GM03348 (cell line): ENCODE measurements at regions not wholly inside any gene's neighbourhood (a gene's known extent, or its start where the extent isn't known, plus 50 kb on each side); places are given as distances from the start of the nearest gene placed in this dataset.
"Not testable (repeated sequence)": the region's sequence is repeated elsewhere in the genome, so short reads cannot be mapped to it uniquely, and the experiment has no call there.

Experiments
- DNase-seq: peaks from one replicate; pipeline ENCODE4 v3.0.0; 2012; ENCODE audit warnings: low spot score

DNA sequence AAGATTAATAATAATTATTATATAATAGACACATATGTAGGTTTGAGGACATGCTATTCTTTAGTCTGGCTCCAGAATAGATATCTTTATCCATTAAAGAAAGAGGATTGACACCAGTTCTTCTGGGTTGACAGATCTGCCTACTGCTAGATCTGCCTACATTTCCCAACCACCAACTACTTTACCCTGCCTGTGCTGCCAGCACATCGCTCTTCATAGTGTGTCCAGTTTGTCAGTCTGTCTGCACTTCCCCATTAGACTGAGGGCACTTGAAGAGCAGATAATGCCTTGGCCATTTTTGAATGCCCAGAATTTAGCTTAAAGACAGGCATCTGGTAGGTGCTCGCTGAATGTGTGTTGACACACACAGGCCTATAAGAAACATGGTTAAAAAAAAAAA, 910.1 kb upstream of the FAT3 start:
- no peak for DNase-seq

DNA sequence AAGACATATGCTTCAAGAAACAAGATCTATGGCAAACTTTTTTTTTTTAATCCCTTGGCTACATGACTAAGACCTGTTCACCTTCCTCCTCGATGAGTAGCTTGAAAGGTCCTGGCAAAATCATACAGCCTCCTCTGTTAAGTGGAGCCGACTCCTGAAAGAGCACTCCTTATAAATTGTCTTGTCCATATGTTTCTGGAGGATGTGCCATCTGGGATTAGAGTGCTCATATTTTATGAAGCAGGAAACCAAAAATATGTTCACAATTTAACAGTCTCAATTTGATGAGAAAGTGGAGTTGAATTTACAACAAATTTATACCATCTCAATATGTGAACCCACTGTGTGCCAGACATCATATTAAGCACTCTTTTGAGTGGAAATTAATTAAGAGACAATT, 912.1 kb upstream of the FAT3 start:
- DNase-seq: no peak

DNA sequence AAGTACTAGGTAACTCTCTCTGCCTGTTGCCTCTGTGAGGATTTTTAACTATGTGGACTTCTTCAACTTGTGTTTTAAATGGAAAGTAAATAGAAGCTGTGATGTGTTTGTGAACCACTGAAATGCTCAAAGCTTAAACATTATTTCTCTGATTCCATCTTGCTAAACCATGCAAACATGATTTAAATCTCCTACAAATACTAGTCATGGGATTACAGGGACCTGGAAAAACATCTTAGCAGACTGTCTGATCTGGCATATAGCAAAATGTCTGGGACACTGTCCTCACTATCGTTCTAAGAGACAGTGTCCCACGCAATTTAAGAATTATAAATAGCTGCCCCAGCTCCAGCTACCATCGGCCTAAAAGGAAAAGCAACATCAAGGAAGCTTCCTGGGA, 914.5 kb upstream of the FAT3 start:
- DNase-seq: no peak

DNA sequence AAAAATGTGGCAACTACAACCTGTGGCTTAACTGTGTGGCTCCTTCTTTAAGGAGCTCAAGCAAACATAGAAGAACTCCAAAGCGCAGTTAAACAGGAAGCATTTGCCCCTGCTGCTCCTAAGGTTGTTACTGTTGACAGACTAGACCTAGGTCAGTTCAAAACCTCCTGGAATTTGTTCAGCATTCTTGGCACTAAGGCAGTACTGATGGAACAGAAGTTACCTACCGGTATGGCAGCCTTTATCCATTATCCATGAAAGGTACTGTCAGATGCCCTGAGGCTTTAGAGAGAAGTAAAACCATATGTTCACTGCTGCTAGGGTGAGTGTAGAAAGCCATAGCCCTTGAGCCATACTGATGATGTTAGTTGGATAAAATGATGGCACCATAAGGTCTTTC, 916.5 kb upstream of the FAT3 start:
- no peak for DNase-seq

DNA sequence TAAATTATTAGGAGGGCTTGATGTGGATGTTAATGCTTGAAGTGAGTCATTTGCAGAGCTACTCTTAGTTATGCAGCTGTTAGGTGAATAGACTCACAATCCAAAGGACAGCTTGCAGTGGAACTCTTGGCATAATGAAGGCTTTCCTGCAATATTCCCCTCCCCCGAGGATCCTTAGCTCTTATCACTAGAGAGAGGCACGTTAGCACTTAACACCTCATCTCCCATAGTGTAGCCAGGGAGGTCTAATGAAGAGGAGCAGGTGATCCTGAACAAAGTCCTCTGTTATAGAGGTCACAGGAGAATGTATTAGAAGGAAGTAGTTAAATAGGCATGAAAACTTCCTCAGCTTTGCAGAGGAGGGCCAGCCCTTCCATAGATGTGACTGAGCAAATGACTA, 919.2 kb upstream of the FAT3 start:
- no peak for DNase-seq

DNA sequence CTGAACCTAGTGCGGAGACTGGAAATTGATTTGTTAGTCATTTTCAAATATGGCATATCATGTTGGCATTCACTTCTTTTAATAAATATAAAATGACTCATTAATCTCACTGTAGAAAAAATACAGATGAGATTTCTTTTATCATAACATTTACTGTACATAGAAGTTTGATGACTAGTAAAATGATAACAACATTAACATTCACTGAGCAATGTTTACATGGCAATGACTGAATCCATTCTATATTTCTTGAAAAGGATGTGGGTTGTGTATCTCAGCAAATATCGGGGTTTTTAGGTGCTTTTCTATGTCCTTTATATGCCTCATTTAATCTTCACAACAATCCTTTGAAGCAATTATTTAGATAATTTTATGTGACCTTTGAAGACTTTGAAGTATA, 920.9 kb upstream of the FAT3 start:
- no peak for DNase-seq

DNA sequence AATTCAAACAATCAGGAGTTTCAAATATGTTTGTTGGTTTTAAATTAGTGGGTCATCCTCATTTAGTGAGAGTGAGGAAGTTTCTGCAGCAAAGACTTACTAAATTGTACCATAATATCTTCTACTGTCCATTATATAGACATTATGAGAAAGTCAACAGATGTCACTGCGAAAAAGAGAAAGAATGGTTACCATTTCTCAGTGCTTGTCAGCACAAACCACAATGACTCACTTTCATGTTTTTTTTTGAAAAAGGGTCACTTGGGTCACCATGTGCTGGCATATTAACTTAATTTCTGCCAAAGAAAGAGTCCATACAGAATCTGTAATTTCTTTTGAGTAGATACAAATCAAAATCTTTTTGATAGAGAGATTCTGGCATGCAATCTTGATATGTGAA, 924.6 kb upstream of the FAT3 start:
- DNase-seq: no peak

DNA sequence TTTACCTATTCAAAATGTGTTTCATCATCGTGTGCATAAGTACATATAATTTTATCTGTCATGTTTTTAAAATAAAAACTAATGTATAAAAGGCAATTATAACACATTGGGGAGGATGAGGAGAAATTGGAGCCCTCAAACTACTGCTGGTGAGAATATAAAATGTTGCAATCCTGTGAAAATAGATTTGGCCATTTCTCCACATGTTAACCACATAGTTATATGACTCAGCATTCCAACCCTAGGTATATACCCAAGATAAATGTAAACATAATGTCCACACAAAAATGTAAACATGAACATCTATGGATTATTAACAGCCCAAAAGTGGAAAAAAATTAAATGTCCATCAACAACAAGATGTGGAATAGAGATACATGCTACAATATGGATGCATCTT, 928.0 kb upstream of the FAT3 start:
- no peak for DNase-seq

DNA sequence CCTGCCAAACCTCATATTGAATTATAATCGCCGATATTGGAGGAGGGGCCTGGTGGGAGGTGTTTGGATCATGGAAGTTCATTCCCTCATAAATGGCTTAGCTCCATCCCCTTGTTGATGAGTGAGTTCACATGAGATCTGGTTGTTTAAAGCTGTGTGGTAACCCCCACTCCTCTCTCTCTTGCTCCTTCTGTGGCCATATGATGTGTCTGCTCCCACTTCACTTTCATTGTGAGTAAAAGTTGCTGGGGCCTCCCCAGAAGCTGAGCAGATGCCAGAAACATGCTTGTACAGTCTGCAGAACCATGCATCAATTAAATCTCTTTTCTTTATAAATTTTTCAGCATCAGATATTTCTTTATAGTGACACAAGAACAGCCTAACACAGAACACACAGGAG, 929.0 kb upstream of the FAT3 start:
- no peak for DNase-seq

DNA sequence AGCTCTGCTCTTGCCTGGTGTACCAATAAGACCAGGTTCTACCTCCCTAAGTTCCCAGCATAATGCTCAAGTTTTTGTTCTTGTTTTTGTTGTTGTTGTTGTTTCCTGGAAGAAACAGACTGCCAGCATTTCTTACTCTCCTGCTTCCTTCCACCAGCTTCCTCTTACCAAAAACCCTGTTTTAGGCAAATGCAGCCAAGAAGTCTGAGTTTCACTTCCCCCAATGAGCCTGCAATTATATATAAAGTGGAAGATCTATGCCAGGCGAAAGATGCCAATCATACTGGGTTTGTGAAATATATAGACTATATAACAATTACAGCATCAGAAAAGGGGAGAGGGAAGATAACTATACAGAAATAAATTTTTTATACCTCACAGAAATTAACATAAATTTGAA, 931.5 kb upstream of the FAT3 start:
- no peak for DNase-seq

DNA sequence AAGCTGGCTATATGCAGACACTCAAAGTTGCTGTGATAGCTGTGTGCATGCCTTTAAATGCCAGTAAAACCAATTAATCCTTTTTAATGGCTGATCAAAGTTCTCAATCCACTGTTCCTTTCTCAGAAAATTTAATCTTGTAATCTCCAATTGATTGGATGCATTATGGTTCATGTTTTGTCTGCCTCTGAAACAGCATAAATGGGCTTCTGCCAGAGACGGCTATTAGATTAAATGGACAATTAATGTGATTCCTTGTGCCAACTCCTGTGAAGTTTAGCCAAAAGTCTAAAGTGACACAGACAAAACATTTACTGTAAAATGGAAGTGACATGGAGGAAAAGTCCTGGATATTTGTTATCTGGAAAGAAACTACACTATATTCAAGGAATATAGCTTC, 952.5 kb upstream of the FAT3 start:
- no peak for DNase-seq

DNA sequence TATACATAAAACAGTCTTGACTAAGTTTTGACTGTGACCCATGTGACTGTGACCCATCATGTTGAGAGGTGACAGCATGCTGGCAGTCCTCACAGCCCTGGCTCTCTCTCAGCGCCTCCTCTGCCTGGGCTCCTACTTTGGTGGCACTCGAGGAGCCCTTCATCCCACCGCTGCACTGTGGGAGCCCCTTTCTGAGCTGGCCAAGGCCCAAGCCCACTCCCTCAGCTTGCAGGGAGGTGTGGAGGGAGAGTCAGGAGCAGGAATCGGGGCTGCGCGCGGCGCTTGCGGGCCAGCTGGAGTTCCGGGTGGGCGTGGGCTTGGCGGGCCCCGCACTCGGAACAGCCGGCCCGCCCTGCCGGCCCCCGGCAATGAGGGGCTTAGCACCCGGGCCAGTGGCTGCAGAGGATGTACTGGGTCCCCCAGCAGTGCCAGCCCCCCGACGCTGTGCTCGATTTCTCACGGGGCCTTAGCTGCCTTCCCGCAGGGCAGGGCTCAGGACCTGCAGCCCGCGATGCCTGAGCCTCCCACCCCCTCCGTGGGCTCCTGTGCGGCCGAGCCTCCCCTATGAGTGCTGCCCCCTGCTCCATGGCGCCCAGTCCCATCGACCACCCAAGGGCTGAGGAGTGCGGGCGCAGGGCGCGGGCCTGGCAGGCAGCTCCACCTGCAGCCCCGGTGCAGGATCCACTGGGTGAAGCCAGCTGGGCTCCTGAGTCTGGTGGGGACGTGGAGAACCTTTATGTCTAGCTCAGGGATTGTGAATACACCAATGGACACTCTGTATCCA, 955.9 kb upstream of the FAT3 start:
- not testable (repeated sequence) for DNase-seq

DNA sequence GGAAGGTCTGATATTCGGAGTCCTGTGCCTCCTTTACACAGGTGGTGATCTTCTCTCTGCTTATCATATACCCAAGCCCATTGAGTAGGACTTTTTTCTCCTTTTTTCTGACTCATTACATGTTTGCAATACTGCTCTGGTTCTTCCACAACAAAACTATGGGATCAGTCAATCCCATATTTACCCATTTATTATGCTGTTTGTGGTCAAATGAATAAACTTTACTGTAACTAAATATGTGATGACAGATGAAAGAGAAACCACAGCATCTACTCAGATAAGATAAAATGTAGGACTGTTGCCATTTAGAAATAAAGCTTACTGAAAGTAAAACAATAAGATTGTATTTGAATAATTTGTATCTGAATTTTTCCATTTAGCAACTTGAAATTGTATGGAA, 958.7 kb upstream of the FAT3 start:
- DNase-seq: no peak

DNA sequence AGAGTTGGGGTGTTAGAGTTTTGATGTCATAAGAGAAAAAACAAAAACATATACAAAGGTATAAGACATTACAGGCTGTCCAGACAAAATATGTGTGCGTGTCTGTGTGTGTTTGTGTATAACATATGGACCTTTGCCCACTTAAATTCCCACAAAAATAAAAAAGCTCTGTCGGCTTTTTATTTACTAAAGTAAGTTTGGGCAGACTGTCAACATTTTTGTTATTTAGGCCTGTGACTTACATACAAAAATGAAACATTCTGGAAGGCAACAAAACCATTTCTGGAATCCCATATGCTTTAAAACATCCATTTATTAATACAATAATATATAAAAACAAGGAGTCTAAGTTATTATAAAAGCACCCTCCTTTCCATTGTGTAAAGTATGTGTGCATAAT, 960.1 kb upstream of the FAT3 start:
- no peak for DNase-seq

DNA sequence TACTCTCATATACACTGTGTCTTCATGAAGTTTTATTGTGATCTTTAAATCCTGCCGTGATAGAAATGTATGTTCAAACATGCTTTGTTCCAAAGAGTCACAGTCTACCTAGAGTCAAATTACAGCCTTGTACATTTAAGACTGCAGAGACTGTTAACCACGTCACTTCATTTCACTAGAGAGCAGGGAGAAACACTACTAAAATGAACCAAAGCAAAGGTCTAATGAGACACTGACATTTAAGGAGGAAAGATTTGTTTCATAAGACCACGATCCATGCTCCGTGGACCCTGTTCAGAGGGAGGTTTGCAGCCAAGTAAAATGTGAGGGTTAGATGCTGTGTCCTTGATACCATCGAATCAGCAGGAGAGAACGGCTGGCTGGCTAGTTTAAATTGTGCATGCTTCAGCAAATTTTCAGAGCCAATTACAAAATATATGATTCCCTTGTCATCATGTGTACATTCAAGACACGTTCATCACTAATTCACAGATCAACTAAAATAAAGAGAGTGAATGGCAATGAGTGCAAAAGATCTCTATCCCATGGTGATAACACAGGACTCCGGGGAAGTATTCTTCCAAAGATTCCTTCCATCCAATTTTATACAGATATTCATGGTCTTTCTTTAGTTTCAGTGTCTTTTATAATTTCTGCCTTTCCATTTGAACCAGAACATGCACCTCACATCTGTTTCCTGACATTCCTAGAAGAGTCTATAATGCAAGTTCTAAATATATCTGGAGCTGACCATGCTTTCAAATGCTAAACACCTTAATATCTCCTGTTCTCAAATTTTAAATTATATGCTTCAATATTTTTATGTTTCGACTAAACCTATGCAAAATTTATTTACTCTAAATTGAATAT, 960.9 kb upstream of the FAT3 start:
- DNase-seq: no peak

DNA sequence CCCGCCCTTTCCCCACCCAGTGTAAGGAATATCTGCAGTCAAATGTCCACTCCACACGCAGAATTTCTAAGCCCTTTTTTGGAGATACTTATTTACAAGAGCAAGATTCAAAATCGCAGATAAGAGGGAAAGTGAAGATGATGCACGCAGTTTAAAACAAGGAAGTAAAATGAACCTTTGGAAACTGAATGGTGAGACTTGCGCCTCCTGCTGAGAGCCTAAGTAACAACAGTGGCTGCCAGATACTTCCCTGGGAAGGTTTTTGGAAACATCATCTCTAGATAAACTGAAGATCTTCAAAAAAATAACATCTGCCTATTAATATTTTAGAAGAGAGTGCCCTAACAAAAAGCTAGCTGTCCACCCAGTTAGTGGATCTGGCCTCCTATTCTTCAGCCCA, 963.1 kb upstream of the FAT3 start:
- no peak for DNase-seq

DNA sequence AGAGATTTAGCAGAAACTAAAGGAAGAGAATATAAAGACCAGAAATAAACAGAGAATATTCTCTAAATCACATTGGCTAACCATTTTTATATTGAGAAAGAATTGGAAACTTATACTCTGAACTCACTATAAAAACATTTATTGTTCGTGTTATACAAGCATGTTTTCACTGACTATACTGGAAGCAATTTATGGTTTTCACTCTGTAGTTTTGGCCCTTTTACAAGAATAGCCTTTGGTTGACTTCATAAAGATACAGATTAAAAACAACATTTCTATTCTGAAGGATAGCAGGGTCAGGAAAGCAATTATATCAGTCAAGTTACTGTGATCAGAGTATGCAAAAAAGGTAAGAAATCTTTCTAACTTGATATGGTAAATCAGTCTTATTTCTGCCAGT, 965.7 kb upstream of the FAT3 start:
- no peak for DNase-seq

DNA sequence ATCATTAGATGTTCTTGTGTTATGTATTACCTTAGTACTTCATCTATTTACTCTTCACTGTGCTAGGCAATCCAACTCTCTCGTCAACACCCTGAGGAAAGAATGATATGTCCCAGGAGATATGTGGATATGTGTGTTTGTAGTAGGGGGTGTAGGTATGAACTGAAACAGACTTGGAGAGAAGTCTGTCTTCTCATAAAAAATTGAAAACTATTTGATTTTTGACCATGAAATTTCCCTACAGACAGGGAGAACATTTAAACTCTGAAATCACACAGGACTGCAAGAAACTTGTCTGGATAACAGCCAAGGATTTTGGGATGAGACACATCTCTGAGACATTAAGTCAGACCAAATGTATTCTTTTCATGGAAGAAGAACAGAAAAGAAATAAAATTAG, 967.0 kb upstream of the FAT3 start:
- DNase-seq: no peak

DNA sequence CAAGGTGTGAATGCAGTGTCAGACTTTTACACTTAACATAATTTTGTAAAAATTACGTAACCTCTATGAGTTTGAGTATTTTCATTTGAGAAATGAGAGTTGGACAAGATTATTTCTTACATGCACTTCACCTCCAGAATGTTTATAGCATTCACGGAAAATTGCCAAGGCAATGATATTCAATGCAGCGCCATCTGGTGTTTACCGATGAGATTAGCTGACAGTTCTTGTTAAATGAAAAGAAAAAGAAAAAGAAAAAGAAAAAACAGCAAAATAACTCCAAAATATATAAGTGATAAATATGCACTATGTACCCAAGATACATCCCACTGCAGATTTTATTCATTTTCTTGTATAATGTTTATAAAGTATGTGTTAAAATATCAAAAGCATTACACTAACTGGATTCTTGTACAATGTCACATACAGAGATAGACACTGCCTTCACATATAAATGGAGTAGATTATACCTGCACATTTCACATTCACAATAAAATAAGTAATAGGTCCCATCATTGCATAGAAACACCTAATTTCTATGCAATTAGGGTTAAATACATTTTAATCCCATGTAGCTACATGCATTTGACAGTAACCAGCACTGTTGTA, 976.3 kb upstream of the FAT3 start:
- DNase-seq: peak; percentile 2

DNA sequence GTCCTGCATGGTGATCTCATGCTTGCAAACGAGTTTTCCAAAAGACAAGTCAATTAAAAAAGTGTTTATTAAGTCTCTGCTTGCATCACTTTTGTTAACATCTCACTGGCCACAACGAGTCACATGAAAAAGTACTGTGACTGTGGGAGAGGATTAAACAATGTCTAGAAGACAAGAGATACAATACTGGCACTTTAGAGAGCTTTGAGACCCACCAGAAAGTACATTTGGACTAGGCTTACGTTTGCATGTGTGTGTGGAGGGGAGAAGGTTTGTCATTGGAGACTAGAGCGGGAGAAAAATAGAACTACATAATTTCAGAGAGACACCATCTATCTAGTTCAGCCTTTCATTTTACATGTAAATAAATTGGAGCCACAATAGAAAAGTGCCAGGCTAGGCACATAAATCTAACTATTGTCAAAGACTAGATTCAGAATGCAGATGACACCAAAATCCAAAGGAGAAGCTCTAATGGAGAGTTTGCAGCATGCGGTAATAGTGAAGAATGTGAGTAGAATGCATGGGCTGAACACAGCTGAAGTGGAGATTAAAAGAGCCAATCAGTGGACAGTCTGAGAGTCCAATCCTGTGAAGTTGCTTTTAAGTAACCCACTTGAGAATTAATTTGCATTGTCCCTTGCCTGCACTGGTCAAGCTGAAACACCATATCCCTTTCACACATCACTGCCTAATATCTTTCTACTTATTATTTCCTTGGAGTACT, 977.4 kb upstream of the FAT3 start:
- no peak for DNase-seq

DNA sequence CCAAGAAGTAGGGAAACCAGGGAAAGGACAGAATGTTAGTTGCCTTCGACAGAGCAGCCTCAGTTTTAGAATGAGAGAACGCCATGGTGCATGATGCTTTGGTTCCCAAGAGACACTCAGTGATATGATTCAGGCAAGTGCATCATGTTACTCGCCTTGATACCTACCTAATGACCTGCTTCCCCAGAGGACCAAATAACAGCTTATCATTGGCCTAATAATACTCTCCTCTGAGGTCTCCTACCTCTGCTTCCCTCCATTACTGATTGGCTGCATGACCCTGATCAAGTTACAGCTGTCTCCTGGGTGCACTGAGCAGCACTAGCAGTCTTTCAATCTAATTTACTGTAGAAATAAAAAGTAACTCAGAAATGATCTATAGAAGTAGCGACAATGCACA, 979.7 kb upstream of the FAT3 start:
- no peak for DNase-seq

DNA sequence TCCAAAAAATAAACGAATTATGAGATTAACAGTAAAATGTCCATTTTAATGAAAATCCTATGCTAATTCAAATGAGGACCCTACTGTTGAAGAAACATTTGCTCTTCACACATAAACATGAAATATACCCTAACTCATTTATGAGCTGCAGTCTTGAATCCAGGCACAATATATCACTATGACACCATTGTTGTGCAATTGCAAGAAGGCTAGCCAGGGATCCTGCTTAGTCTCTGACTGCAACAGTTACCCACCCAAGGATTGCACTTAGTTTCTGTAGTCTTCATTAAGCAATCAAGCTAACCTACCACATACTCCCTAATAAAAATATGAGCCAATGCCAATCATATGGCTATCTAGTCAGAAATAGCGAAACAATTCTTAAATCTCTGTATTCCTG, 981.0 kb upstream of the FAT3 start:
- no peak for DNase-seq

DNA sequence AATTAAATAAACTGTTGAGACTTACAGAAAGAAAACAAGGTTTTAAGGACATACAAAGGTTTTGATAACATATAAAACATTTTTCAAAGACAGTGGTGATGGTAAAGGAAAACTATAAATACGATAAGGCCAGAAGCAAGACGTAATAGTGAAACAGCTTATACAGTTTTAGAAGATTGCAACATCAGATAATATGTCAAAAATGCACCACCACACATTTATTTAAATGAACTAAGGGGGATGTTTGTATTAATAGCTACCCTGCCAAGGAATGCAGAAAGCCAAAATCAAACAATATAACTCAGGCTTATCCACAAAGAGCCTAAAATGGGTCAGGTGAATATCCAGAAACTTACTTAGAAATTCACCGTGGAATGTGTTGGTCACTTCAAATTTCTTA, 981.6 kb upstream of the FAT3 start:
- no peak for DNase-seq
